HG03095 (cell line): ENCODE measurements at regions not wholly inside any gene's neighbourhood (a gene's known extent, or its start where the extent isn't known, plus 50 kb on each side); places are given as distances from the start of the nearest gene placed in this dataset.

Experiments used
- ATAC-seq: cut with Tn5 transposase; IDR thresholded peaks from one replicate; pipeline ENCODE4 v1.9.1; 2021; ENCODE audit warnings: moderate library complexity; ENCODE audit not compliant: unreplicated experiment

DNA sequence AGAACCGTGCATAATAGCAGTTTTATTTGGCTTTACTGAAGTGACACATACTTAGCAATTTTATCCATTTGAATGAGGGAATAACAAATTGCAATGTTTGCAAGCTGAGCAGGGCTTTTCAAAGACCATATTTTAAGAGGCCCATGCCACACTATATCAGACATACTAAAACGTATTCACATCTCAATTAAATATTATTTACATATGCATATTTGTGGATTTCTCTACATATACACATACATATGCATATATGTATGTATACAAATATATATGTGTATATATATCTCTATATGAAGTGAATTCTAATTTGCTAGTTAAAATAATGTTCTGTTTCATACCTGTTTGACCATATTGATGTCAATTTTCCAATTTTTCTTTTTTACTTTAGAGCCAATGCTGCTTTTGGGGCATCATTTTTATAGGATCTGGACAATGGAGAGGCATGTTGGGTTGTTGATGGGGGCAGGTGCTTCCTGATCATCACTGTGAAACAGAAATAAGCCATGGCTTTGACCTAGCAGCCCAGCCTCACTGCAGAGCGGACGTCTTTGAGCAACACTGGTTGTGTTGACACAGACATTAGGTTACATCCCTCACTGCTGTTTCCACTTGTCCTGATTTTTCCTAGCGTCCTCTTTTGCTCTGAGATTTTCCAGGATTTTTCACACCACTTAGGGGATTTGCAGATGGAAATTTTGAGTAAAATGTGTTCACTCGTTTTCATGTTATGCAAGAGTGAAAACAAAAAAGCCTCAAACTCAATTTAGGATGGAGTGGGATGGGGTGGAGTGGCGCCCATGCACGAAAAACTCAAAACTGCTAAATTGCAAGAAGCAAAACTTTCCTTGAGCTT lies 56.9 kb downstream of the RDH14 start:
- no peak for ATAC-seq

DNA sequence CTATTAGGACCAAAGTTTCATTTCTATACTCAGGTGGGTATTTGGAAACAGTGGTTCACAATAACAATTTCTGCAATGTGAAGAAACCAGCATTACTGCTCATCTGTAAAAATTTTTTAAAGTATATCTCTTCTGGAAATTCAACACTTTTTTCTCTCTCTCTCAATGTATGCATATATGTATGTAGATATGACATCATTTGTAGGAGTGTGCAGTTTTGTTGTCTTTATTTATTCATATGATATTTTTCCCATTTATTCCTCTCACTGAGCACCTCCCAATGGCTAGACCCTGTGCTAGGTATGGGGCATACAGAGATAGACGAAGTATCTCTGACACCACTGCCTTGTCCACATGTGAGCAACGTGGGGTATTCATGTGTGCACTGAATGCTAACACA lies 58.3 kb downstream of the RDH14 start:
- ATAC-seq = no peak

DNA sequence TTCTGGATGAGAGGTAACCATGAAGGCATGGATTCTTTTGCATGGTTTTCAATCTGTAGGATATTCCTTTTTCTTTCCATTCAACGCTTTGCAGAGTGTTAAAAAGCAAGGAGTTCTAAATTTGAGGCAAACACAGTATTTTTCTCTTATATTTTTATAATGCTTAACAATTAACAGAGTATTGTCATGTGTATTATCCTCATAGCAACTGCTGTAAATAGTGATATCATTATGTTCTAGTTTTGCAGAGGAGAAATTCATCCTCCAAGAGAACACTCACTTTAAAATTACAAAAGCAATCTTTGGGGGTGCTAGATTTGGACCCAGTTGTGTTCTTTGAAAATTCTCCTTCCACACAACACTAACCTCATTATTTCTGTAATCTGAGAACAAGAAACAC lies 58.7 kb downstream of the RDH14 start:
- ATAC-seq = no peak

GRCh38 chr2:18501156-18501555 lies 59.3 kb downstream of the RDH14 start:
- no peak for ATAC-seq

DNA sequence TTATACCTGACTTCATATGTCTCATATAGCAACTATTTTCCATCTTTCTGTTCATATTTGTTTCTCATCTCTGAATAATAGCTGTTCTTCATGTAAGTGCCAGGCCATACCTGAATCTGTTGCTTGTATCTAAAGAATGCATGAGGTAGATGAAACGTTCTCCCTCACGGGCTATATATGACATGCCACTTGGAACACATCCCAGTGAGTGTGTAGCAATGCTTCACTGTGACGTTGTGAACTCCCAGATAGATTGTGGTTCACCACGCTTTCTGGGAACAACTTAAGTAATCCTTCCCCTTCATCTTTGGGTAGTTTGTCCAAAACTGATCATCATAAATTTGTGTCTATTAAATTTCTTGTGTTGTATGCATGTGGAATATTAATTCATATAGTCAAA lies 60.1 kb downstream of the RDH14 start:
- no peak for ATAC-seq

GRCh38 chr2:18498531-18498930 lies 61.9 kb downstream of the RDH14 start:
- ATAC-seq = no peak

- ATAC-seq = no peak
Measured at GRCh38 chr2:18496516-18496915, 63.9 kb downstream of the RDH14 start.

- ATAC-seq = no peak
Measured at GRCh38 chr2:18495058-18495457, 65.4 kb downstream of the RDH14 start.

- no peak for ATAC-seq
Measured at GRCh38 chr2:18492721-18493120, 67.7 kb downstream of the RDH14 start.

DNA sequence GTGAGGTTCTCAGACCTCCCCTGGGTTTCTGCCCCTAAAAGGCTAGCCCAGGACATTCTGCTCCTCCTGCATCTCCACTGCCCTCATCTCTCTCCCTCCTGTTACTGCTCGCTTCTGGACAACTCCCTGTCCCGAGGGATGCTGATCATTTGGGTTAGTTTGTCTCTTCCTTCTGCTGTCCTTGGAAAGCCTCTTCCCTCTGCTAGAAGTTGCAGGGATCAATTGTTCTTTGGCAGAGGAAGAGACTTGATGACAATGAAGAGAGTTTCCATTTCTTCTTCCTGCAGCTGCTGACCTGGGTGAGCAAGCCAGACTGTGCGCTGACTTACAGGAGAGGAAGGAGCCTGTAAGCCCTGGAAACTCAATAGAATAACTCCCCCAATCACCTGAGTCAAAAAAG lies 68.9 kb downstream of the RDH14 start:
- no peak for ATAC-seq

DNA sequence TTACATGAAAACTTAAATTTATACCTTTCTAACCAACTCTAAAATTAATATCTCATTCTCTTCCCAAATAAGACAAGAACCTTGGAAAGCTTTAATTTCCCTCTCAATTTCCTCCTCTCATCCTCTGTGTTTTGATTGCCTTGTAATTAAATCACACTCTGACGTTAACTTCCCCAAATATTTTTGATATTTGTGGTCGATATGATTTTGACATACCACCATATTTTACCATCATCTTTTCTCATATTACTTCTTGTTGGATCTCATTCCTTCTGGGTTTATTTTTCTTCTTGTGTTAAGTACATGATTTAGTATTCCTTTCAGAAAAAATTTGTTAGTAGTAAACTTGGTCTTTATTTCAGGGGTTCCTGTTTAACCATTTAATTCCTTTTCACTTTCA lies 69.6 kb downstream of the RDH14 start:
- ATAC-seq = no peak

DNA sequence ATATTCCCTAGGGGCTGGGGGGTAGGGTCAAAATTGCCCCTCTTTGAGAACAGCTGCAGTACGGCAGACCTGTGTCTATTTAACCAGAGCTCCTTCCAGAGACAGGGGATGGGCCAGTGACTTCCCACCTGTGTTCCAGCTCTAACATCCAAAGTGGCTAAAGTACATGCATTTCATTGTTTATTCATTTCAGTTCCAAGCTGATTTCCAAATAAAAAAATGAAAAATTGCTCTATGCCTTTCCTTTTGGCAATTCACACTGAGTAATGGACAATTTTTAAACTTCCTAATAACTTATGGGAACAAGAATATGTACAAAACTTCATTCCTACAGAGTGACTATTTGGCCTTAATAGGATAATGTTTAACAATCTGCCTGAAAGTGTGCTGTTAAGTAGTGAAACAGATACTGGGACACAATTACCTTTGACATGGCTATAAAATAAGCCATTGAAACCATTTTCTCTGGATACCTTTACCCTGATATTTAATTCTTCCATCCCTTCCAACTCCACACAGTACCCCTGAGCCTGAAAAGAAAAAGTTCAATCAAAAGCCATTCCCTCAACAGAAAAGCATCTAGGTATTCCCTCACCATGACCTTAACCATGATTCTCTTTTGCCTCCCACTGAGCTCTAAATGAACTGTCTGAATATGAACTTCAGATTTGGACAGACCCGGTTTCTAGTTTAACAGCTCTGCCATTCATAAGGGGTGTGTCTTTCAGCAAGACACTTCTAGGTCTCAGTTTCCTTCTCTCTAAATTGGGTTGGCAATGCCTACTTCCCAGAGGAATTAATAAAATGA lies 73.1 kb downstream of the RDH14 start:
- no peak for ATAC-seq

DNA sequence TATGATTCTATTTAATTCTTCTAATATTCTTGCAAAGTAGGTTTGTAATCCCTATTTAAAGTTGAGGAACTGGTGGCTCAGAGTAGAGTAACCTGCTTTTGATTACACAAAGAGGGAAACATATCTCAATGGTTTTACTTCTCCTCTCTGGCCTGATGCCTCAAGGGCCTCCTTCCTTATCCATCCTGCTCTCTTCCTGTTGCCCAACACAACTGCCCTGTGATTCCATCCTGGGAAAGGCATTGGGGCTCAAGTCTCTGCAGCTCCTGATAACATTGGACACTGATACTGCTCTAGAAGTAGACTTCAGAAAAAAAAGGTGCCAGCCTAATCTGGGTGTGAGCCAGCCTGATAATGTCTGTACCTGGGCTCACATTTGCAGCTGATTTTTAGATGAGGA lies 75.8 kb downstream of the RDH14 start:
- ATAC-seq = no peak

GRCh38 chr2:18483896-18484295 lies 76.6 kb downstream of the RDH14 start:
- no peak for ATAC-seq

GRCh38 chr2:18482666-18483065 lies 77.8 kb downstream of the RDH14 start:
- no peak for ATAC-seq

DNA sequence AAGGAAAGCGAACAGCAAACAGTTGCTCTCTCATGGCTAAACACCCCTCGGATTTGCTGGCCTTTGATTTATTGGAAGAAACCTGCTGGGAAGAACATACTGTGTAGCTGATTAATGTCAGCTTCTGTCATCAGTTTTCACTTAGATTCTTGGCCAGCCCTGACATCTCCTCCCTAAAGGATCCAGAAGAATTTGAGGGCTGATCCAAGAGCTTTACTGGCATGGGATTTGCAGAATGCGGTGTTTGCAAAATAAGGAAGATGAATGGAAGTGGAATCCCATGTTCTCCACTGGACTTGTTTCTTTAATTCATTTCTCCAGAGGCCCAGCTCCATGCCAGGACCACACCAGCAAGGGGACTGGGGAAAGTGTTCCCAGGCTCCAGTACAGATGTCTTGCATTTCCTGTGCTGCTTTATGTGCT lies 80.5 kb downstream of the RDH14 start:
- ATAC-seq = no peak

DNA sequence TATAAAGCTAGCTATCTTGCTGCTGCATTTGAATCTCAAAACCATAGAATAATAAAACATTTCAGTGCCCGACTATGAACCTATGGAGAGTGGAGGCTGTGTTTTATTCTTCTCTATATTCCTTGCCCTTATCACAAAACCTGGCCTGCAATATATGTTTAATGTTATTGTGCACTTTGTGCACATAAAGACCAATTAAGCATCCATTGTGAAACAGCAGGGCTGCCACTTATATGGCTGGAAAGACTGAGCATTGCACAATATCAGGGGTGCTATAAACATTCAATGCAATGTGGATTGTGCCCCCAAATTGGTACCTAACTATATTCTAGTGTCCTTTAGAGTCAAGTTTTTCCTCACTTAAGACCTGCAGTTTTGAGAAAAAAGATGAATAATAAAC lies 83.2 kb downstream of the RDH14 start:
- no peak for ATAC-seq

GRCh38 chr2:18476484-18476883 lies 84.0 kb downstream of the RDH14 start:
- no peak for ATAC-seq

- no peak for ATAC-seq
Measured at GRCh38 chr2:18475884-18476283, 84.6 kb downstream of the RDH14 start.

DNA sequence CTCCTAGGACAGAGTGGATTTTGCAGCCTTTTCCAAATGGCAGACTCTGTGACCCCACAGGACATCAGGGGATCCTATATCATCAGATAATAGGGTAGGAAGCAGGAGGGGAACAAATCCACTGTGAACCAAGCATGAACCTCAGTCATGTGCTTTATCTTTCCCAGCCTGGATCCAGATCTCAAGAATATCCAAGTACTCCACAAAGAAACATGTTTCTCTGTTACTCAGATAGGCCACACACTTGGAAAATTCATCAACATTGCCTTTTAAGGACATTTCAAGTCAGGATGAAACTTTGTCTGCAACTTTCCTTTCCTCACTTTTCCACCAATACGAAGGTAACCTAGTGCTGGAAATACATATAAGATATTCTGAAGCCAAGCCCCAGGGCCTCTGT lies 85.8 kb downstream of the RDH14 start:
- ATAC-seq = no peak

- no peak for ATAC-seq
Measured at GRCh38 chr2:18473241-18474181, 86.9 kb downstream of the RDH14 start.
